ENCODE measurements at regions not wholly inside any gene's neighbourhood (a gene's known extent, or its start where the extent isn't known, plus 50 kb on each side); places are given as distances from the start of the nearest gene placed in this dataset.

DNA sequence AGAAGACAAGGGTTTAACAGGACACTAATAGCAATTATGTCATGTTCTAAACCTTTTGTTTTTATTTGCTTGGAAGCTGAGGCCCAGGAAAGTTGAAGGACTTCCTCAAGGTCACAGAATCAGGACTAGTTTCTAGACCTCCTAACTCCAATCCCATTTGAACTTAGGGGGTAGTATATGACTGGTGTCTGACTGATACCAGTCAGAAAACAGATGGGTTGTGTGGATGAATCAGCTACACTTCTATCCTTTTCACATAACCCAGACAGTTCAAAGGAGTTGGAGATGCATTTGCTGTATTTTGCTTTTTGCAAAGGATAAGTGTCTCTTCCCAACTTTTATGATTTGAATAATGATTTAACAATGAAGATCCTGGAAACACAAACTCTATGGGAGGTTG, 322.5 kb downstream of the HLX start:
- peak; percentile 12 for DNase-seq (ENCODE audit: low read depth)

DNA sequence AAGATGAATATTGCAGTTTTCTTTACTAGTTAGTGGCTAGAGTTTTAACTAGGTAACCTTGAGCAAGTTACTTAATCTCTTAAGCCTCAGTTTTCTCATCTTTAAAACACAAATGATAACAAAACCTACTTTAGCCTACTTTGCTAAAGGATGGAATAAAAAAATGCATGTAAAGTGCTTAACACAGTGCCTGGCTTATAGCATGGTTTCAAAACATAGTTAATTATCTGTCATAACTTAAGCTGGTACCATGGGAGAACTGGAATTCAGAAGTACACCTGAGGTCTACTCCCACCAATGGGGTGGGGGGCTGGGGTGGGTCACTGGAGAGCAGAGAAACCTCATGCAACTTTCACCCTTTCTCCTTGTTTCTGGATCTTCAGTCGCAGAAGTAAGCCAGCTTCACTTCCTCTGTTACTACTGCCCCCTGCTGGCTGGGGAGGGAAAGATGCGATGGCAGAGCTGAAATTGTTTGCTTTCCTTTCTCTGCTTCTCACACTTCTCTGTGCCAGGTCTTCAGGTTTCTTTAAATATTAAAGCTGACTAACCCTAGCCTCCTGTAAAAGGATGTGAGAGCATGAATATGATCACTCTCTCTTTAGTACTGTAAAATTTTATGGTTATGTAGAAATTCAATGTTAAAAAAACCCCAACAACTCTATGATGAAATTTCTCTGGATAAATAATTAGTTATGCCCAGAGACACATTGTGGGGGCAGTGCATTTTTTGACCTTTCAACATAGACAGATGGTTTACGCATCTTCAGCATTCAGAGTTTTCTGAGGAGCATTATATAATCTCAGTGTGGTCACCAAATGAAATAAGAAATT, 324.2 kb downstream of the HLX start:
- DNase-seq (ENCODE audit: low read depth) = peak; percentile 70

DNA sequence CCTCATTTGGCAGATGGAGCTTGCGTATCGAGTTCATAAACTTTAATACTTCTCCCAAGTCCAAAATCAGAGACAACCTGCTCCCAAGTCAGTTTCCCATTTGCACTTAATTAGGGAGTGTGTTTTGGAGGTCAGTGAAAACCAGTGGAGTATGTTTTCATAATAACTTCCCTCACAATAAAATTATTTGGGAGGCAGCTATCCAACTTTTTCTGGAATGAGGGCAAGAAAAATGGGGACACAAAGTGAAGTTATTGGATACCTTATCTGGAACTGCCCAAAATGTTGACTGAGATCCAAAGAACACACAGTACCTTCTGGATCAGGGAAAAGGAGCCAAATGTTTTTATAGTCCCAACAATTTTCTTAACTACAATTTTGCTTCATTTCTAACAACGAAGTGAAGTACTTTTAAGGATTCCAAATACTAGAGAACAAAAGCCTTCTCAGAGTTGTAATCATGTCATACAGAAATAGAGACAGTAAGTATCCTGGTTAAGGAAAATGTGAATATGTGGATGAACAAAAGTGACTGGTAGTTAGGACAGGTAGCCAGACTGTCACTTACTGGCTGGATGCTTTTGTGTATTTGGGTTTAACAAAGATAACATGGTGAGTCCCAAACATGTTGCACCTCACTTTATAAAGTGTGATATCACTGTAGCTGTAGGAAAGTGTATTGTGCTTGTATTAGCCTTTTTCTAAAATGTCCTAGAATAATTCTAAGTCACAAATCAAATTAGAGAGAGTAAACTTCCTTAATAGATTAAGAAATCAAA, 325.0 kb downstream of the HLX start:
- no peak for DNase-seq (ENCODE audit: low read depth)

DNA sequence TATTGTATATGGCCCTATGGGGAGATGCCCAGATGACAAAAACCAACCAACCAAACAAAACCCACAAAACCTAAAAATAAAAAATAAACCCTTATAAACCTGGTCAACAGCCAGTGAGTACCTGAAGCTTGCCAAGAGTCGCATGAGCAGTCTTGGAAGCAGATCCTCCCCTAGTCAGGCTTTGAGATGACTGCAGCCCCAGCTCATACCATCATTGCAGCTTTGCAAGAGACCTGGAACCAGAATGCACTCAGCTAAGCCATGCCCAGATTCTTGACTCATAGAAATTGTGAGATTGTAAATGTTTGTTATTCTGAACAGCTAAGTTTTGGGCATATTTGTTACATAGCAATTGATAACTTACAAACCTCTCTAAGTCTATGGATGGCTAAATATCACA, 326.8 kb downstream of the HLX start:
- DNase-seq (ENCODE audit: low read depth) = no peak

DNA sequence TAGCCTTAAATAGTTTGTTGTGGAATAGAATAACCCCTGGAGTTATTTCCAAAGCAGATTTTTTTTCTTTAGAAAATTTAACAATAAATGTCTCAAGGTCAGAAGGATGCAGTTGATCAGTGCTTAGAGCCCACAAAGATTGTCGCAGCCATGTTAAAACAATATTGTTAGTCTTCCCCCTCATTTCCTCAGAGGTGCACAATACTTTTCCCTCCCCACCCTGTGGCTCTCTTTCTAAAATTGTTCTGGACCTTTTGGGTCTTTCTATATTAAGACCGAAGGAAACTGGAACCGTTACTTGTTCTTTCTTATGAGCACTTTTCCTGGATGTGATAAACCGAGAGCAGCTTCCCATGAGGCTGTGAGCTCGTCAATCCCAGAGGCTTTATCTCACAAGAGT, 333.7 kb downstream of the HLX start:
- no peak for DNase-seq (ENCODE audit: low read depth)

DNA sequence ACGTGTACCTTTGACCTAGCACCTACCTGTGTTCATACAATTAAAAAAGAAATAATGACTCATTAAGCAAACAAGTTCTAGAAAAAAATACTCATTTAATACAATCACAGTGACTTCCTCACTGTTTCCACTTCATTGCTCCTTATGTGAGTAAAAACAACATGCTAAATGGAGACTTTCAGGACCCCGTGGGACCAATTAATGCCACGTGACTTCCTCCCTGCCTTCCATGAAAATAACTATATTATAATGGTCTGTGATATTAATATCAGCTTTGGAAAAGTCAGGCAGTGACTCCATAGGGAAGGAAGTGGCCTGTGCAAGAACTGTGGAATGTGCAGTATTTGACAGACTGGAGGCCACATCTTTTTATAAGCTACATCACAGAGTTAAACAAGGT, 337.8 kb downstream of the HLX start:
- no peak for DNase-seq (ENCODE audit: low read depth)

DNA sequence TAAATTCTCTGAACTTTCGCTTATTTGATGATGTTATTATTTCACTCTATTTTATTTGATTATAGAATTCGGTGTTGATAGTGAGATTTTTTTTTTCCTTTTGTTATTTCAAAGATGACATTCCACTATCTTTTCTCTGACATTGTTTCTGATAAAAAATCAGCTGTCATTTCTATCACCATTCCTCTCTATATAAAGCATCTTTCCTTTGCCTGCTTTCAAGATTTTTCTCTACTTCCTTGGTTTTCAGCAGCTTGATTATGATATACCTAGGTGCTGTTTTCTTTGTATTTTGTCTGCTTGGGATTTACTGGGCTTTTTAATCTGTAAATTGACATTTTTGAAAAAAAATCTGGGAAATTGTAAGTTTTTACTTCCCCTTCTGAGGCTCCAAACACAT, 344.0 kb downstream of the HLX start:
- no peak for DNase-seq (ENCODE audit: low read depth)

DNA sequence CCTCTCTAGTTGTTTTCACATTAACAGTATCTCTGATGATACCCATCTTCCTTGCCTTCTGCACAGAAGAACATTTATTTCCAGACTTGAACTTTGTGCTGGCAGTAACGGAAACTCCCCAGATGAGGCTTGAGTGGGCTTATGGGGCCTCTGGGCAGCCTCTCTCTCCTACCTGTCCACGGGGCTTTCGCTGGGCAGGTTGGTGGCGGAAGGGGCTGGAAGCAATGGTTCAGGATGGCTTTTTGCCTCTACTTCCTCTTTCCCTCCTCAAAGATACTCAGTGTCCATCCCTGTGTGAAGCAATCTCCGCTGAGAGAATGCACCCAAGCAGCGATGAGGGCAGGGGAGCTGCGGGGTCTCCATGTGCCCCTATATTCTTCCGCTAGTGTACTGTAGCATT, 348.2 kb downstream of the HLX start:
- no peak for DNase-seq (ENCODE audit: low read depth)

DNA sequence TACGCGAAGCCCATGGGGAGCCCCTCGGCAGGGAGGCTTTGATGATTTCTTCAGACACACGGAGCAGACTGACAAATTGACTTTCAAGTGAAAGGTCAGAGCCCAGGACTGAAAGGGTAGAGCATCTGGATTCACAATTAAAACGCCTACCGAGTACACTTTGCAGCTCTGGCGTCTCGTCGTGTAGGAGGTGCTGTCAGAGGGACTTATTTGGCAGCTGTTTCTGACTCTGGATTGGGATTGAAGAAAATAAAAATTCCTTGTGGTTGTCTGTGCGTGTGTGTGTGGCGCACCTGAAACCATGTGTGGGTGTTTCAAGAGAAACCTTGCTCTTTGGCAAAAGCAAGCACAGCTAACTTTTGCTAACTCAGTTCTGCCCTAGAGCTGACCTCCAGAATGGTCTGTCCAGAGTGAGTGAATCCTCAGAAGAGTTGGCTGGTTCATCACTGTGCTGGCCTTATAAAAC, 348.7 kb downstream of the HLX start:
- no peak for DNase-seq (ENCODE audit: low read depth)

DNA sequence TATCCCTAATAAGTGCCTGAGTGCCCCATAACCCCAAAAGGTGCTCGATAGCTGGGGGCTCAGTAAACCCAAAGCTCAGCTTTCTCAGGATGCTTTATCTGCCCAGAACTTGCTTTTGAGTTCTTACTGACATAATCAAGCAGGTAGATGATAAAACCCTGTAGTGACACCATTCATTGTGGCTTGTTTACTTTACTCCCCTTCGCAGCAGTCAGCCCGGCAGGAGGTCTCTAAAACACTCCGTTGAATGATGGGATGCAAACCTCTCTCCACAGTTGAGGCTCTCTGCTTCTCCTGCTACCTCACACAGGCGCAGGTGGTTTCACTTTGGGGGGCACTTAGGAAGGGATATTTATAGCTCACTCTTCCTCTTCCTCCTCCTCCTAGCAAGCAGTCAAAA, 349.4 kb downstream of the HLX start:
- no peak for DNase-seq (ENCODE audit: low read depth)

DNA sequence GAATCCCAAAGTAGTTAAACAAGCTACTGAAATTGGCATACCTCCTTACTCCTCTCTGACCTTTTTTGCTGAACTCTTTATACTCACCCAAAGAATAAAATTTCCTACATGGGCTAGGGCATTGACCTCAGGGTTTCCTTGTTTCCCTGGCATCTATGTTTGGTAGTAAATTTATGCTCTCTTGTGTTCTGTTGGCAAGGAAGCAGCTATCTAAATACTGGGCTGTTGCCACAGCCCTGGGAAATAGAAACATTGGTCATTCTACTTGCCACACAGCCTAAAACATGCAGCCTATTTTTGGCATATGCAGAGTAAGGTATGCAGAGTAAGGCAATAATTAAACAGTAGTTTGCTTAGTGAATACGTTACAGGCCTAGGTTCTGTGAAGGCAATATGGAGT, 351.4 kb downstream of the HLX start:
- peak; percentile 23 for DNase-seq (ENCODE audit: low read depth)

DNA sequence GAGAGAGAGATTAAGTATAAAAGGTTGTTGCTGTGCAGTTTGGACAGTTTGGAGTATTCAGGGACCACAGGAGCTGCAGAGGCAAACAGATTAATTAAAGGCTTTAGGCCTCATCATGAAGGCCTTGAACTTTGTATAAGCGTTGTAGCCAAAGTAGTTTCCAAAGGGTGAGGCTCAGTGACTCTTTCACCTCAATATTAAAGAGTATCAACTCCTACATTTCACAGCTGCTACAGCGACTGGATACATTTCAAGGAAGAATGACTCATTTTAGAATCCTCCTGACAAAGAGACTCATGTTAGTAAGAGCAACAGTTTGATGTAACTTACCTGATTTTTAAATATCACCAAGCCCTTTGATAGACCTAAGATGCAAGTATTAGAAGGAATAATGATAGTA, 355.5 kb downstream of the HLX start:
- DNase-seq (ENCODE audit: low read depth) = peak; percentile 28

DNA sequence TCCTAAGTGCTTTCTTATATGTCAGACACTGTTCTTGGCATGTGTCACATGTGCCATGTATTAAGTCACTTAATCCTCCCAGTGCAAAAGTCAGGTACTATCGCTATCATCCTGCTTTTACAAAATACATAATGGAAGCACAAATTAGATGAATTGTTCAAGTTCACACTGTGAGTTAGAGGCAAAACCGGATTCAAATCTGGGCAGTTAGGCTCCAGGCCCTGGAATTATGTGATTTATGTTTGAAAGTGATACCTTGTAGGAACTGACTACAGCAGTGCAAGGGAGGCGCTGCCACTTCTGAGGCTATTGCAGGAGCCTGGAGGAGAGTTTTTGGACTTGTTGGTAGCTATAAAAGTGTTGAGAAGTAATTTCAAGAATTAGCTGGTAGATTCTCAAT, 358.3 kb downstream of the HLX start:
- no peak for DNase-seq (ENCODE audit: low read depth)

DNA sequence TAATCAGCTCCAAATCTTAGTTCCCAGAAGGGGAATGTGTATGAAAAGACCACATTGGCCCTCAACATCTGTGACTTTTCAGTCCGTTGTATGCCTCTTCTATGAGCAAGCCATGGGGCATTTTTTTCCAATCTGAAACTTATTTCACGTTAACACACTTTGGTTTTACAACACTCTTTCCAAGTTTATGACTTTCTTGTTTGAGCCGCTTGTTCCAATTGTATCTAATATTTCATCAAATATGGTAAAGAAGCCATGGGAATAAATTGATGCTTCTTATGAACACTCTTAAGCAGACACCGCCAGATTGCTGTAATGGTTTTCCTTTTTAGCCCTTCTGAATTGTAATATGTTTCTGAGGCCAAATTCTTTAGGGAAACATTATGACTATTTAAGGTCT, 359.9 kb downstream of the HLX start:
- DNase-seq (ENCODE audit: low read depth) = no peak

DNA sequence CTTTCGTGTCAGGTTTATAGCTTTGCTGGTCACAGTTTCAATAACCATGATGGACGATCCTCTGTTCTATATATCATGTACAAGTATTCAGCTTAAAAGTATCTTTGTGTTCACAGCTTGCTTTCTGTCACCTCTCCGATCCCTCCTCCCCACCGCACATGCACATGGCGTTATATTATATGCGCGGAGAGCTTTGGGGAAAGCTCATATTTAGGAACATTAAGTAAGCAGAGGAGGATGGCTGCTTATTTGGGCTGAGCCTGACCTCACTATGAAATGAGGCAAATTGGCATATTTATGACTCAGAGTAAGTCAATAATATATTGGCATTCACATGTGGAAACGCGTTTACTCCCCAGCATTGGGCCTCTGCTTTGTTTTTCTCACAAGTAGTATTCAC, 360.5 kb downstream of the HLX start:
- no peak for DNase-seq (ENCODE audit: low read depth)

DNA sequence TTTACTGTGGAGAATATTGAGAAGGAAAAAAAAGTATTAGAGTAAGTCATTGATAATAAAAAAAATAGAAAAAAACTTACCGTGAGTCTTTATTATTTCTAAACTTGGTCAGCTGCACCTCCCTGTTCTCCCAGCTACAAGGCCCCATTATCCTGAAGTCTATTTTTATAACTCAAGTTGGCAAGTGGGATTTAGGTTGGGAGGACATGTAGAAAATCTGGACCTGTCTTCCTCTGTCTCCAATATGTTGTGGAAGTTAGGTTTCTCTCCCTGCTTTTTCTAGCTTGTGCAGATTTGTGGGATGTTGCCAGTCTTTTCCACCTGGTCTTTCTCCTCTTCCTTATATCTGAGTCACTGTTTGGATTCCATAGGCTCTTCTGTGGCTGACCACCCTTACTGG, 361.4 kb downstream of the HLX start:
- no peak for DNase-seq (ENCODE audit: low read depth)

DNA sequence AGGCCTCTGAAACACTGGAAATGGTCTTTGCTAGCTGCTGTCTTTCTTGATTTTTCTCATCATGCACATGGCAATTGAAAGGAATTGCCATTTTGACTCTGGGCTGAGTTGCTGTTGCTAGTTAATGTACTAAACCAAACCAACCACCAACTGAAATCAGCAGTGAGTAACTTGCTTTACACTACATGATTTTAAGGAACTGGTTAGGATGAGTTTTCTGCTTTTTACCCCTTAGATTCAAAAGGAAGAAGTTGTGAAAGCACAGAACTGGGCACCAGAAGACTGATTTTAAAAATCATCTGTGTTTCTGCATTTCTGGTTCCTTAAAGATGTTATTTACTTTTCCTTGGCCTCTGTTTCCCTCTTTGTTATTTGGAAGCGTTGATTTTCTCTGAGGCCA, 361.9 kb downstream of the HLX start:
- no peak for DNase-seq (ENCODE audit: low read depth)

DNA sequence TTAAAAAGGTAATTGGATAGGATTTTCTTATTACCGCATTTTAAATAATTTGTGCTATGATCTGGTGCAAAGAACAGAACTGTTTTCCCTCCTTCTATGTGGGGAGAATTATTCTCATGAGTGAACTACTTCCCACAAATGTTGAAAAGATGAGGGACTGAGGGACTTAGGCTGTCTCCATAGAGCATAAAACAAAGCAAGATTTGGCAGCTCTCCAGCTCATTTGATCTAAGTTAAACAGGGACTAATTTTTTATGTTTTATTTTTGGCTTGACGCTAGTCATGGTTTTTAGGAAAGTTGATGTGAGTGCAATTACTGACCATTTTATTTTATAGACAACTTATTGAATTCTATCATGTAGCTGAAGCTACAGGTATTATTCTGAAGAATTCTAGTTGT, 362.3 kb downstream of the HLX start:
- DNase-seq (ENCODE audit: low read depth) = no peak

DNA sequence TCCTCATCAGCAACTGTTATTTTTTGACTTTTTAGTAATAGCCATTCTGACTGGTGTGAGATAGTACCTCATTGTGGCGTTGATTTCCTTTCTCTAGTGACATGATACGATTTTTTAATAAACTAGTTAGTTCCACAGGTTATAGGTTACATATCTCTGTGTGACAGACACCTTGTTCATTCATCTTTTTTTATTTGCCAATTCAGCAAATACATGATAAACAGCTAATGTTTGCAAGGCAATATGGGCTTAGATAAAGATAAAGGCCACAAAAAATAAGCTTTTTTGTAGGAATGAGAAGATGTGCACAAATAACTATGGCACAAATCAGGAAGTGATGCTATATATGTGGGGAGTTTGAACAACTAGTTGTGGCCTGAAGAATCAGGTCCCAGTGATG, 366.8 kb downstream of the HLX start:
- DNase-seq (ENCODE audit: low read depth) = no peak

DNA sequence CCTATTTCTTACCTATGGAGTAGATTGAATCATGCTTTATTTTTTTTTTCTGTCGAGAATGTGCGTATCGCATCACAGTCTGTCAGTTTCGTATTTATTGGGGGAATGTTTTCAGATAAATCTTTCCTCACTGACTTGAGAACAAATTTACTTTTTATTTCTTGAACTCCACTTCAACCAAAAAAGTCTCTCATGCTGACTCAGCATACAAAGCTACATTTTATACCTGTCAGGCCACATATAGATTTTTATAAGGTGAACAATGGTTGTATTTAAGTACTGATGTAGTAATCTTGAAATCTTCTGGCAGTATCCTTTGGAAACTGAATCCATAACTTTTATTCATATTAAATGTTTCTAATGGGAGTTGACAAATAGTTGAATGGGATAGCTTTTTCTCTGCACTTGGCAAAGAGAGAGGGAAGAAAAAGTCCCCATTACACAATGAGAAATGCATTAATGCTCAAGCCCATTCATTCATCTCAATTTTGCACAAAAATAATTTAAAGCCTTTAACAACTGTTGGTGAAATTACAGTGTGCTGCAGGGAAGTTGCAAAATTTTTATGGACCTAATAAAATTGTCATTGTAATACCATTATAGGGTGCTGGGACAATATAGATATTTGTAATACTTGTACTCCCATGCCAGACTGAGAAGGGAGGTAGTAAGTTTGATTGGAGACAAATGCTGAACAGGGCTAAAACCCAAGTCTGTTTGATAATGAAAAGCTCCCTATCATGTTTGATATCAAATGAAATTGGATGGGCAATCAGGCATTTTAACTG, 367.6 kb downstream of the HLX start:
- no peak for DNase-seq (ENCODE audit: low read depth)

DNA sequence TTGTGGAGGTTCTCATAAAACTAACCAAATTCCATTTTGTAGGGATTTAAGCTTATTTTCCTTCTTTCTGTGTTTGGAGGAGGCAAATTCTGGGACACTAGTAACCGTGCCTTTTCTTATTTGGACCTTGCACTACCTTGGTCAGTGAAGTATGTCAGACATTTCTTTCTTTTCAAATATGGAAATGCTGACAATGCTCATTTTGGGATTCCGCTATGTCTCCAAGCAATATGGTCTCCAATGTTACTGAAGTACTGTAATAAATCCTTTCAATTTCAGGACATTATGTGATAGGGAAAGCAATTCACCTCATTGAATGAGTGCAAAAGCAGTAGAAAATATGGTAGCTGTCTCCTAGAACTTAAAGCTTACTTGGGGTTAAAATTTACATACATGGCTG, 372.3 kb downstream of the HLX start:
- no peak for DNase-seq (ENCODE audit: low read depth)

DNA sequence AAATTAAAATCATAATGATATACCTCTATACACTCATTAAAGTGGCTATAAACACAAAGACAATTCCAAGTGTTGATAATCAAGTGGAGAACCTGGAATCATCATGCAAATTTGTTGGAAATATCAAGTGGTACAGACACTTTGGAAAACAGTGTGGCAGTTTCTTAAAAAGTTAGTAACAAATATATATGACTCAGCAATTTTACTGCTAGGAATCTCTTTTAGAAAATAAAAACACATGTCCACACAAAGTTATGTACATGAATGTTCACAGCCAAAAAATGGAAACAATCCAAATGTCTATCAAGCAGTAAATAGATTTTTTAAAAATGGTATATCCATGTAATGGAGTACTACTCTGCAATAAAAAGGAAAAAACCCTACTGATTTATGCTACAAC, 375.6 kb downstream of the HLX start:
- DNase-seq (ENCODE audit: low read depth) = no peak

DNA sequence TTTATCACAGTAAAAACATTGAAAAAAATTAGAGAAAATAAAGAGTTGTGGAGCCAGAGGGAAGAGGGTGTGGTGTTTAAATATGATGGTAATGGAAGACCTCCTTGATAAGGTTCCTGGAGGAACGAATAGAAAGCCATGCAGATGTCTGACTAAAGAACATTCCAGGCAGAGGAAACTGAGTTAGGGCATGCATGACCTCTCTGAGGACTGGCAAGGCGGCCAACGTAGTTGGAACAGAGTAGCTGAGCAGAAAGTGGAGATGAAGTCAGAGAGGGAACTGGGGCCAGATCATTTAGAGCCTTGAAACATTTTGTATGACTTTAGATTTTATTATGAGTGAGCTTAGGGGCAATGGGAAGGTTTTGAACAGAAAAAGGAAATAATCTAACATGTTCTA, 377.5 kb downstream of the HLX start:
- no peak for DNase-seq (ENCODE audit: low read depth)
